ENCODE measurements at regions not wholly inside any gene's neighbourhood (a gene's known extent, or its start where the extent isn't known, plus 50 kb on each side); places are given as distances from the start of the nearest gene placed in this dataset.

DNA sequence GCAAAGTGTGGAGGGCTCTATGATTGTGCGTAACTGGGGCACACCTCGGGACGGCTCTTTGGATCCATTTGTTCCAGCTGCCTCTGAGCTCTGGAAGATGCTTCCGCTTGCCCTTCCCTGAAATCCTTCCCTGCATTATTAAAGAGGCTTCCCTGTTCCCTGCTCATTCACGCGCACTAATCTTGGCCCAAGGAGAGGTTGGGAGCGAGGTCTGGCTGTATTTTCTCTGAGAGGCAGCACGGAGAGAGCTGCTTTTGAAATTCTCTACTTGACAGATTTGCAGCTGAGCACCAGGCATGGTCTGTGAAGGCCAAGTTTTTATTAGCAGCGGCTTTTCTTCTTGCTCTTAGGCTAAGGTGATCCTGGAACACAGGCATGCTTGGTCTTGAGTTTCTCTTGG lies 94.8 kb upstream of the NTM start:
- H3K27ac ChIP-seq = no peak overlapping the region
- TF ChIP-seq, protein P1, sequence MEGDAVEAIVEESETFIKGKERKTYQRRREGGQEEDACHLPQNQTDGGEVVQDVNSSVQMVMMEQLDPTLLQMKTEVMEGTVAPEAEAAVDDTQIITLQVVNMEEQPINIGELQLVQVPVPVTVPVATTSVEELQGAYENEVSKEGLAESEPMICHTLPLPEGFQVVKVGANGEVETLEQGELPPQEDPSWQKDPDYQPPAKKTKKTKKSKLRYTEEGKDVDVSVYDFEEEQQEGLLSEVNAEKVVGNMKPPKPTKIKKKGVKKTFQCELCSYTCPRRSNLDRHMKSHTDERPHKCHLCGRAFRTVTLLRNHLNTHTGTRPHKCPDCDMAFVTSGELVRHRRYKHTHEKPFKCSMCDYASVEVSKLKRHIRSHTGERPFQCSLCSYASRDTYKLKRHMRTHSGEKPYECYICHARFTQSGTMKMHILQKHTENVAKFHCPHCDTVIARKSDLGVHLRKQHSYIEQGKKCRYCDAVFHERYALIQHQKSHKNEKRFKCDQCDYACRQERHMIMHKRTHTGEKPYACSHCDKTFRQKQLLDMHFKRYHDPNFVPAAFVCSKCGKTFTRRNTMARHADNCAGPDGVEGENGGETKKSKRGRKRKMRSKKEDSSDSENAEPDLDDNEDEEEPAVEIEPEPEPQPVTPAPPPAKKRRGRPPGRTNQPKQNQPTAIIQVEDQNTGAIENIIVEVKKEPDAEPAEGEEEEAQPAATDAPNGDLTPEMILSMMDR (conservative IDR thresholded peaks at IDR 0.05) = no peak

DNA sequence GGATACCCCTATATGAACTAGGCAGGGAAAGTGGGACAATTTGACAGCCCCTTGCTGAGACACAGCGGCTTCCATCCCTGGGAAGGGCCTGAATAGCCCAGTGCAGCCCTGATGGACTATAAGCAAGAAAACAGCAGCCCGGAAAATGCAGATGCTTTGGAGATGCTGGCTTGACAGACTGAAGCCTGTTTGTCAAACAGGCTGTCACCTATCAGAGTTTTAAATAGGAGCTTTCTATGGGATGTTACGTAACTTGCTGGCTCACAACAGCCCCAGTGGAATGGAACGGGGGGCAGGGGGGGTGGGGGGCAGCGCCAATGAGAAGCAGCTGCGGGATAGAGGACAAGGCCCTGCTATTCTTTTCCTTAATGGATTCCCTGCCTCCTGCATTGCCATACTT lies 91.9 kb upstream of the NTM start:
- H3K27ac ChIP-seq = no peak overlapping the region
- TF ChIP-seq, protein P1 (conservative IDR thresholded peaks at IDR 0.05) = no peak

DNA sequence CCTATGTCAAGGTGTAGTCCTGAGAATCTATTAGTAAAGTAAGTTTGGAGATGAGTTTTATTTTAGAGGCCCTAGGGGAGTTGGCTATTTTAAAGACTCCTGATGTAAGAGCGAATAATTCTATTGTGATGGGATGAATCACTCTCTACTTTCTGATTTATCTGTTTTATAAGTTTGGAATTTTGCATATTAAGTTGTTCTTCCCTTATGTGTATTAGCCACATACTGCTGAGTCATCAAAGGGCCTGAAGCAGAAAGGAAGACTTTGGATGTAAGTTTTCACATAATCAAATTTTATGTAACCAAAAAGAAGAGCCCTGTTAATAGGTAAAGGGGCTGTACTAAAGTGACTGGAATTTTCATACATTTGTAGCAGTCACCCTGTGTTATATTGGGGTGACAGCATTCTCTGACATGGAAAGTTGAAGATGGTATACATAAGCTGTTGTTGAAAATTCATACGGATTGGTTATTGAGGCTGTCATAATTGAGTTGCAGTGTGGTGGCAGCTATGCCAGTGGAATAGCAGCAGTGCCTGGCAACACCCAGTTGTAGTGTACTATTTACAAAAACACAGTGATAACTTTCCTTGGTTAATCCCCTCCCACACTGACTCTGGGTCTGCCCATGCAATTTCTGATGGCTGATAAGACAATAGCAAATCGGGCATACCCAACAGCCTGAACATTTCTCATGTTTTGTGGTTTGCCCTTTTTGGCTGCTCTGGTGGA lies 90.6 kb upstream of the NTM start:
- no peak overlapping the region for H3K27ac ChIP-seq
- TF ChIP-seq, protein P1 (conservative IDR thresholded peaks at IDR 0.05) = no peak

DNA sequence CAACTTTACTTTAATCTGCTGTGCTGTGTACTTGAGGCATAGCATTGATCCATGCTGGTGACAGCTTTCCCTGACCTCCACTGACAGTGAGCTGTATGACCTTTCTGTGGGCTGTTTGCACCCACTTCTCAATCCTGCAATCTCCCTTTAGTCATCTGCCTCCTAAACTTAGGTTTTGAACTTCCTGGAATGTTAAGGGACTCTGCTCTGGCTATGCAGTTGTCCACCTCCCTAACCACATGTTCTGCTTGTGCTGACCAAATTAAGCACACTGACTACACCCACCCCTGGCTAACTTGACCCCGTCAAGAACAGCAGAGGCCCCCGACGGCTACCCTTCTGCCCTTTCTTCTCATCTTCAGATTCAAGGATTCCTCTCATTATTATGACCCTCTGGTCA lies 89.1 kb upstream of the NTM start:
- no peak overlapping the region for H3K27ac ChIP-seq
- TF ChIP-seq, protein P1 (conservative IDR thresholded peaks at IDR 0.05) = no peak

DNA sequence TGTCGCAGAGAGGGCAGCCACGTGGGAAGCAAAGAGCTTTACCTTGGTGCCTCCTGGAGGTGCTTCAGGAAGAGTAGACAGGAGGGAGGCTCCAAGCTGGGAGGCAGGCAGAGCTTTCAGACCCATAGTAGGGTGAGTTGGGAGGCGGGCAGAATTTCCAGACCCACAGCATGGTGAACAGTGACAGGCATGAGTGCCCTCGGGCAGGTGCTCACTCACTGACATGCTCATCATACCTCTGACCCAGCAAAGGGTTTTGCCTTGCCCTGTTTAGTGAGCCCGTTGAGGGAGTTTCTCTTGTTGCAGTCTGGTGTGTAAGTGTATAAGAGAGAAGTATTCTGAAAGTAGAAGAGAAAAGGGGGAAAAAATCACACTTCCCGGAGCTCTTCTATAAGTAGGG lies 86.4 kb upstream of the NTM start:
- H3K27ac ChIP-seq = no peak overlapping the region
- TF ChIP-seq, protein P1 (conservative IDR thresholded peaks at IDR 0.05) = no peak

DNA sequence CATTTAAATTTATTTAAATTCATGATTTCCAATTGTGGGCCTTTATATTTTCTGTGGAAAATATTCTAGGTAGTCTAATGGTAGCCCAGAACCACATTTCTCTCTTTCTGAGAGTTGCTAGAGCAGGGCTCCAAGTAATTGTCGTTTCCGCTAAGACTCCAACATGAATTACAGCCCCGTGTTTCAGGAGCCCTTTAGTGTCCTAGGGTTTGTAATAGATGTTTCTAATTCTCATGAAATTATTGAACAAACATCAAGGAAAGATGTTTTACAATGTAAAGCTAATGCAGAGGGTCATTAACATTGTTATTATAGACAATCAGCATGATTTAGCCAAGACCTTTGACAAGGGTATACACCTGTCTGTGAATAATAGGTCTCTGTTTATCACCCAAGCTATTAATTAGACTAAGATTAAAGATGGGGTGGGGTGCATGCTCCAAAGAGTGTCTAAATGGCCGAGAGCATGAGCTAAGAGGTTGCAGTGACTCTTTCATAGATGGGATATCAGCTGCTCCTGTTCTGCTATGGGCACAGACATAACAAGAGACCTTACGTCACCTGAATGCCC lies 81.8 kb upstream of the NTM start:
- no peak overlapping the region for H3K27ac ChIP-seq
- TF ChIP-seq, protein P1 (conservative IDR thresholded peaks at IDR 0.05) = no peak

DNA sequence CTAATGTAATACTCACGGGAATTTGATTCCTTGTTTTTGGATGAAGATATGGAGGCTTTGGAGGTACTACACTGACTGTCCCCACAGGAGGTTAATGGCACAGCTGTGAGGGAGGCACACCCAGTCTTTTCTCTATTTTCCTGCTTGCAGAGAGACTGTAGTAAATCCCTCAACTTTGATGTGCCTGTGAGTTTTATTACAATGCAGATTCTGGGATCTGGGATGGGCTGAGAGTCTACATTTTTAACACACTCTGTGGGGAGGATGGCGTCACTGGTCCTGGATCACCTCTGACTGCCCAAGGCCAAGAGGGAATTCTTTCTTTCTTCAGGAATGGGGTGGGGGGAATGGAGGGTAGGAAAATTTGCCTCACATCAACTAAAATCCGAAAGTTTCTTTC lies 80.2 kb upstream of the NTM start:
- no peak overlapping the region for H3K27ac ChIP-seq
- TF ChIP-seq, protein P1 (conservative IDR thresholded peaks at IDR 0.05) = no peak

Data from VCaP (cell line).